AG04449 (cell line): ENCODE measurements at regions not wholly inside any gene's neighbourhood (a gene's known extent, or its start where the extent isn't known, plus 50 kb on each side); places are given as distances from the start of the nearest gene placed in this dataset.

ENCODE experiments used
- CTCF ChIA-PET: fragments of 350-600 bp; formaldehyde crosslinking; extraction: SDS; loops from one replicate; lab custom pipeline; 2021; ENCODE audit warnings: antibody characterized with exemption; lab: Yijun Ruan, JAX
- POLR2A ChIA-PET: fragments of 400-600, 350-600 bp; formaldehyde crosslinking; extraction: SDS; loops from one replicate; lab custom pipeline; 2020; ENCODE audit warnings: antibody characterized with exemption, inconsistent platforms; lab: Yijun Ruan, JAX
- DNase-seq: peaks from one replicate; pipeline ENCODE4 v3.0.0-alpha.2; 2010; ENCODE audit warnings: low read depth, low spot score
- H3K4me3 ChIP-seq: 2 replicates; pipeline ENCODE4 v1.5.1; 2011; ENCODE audit warnings: low read depth, mild to moderate bottlenecking, control low read depth, low read length
- CTCF ChIP-seq: IDR thresholded peaks from one replicate; pipeline ENCODE4 v1.5.1; 2011; ENCODE audit warnings: mild to moderate bottlenecking, moderate library complexity, low read length, control low read depth, inconsistent platforms; ENCODE audit not compliant: insufficient read depth; ENCODE audit errors: missing control alignments

- ChIA-PET POLR2A (no interaction called here), CTCF (no interaction called here)
- no peak overlapping the region for H3K4me3 ChIP-seq
- TF ChIP-seq CTCF, result no peak
- no peak for DNase-seq
These were observed 69.5 kb downstream of the CAVIN2 start for GRCh38 chr2:191777351-191777750.

GRCh38 chr2:191778041-191778440 lies 68.8 kb downstream of the CAVIN2 start:
- CTCF ChIA-PET, result no interaction called here
- no peak for TF ChIP-seq CTCF
- H3K4me3 ChIP-seq, result no peak overlapping the region
- POLR2A ChIA-PET, result no interaction called here
- DNase-seq, result no peak

GRCh38 chr2:191782351-191782750 lies 64.5 kb downstream of the CAVIN2 start:
- ChIA-PET POLR2A (no interaction called here), CTCF (interaction anchor here (0.8 kb wide), 1 partner anchor 380 kb away, joined by 3 read pairs; no protein-coding TSS in a partner anchor)
- no peak for TF ChIP-seq CTCF
- H3K4me3 ChIP-seq, result no peak overlapping the region
- no peak for DNase-seq

- no peak overlapping the region for H3K4me3 ChIP-seq
- TF ChIP-seq CTCF, result no peak
- POLR2A ChIA-PET, result no interaction called here
- no peak for DNase-seq
- CTCF ChIA-PET, result no interaction called here
These were observed 63.5 kb downstream of the CAVIN2 start for GRCh38 chr2:191783416-191783815.
